Ishikawa (cell line): ENCODE measurements at regions not wholly inside any gene's neighbourhood (a gene's known extent, or its start where the extent isn't known, plus 50 kb on each side); places are given as distances from the start of the nearest gene placed in this dataset.

Experiments
- CEBPB ChIP-seq: IDR thresholded peaks from 2 replicates; pipeline ENCODE4 v1.6.1; 2012
- CREB1 ChIP-seq: IDR thresholded peaks from 2 replicates; pipeline ENCODE4 v1.6.1; 2012; ENCODE audit warnings: low read depth
- EGR1 ChIP-seq: IDR thresholded peaks from 2 replicates; pipeline ENCODE4 v1.6.1; 2012
- EP300 ChIP-seq: IDR thresholded peaks from 2 replicates; pipeline ENCODE4 v1.6.1; 2012; ENCODE audit warnings: borderline replicate concordance
- FOXM1 ChIP-seq: IDR thresholded peaks from 2 replicates; pipeline ENCODE4 v1.6.1; 2012; ENCODE audit warnings: low read depth, borderline replicate concordance
- NFIC ChIP-seq: IDR thresholded peaks from 2 replicates; pipeline ENCODE4 v1.6.1; 2012
- RAD21 ChIP-seq: IDR thresholded peaks from 2 replicates; pipeline ENCODE4 v1.6.1; 2012; ENCODE audit warnings: low read depth
- TAF1 ChIP-seq: IDR thresholded peaks from 2 replicates; pipeline ENCODE4 v1.6.1; 2012; ENCODE audit warnings: low read depth, mild to moderate bottlenecking
- TCF12 ChIP-seq: IDR thresholded peaks from 2 replicates; pipeline ENCODE4 v1.6.1; 2012; ENCODE audit warnings: low read depth
- TEAD4 ChIP-seq: IDR thresholded peaks from 2 replicates; pipeline ENCODE4 v1.6.1; 2012
- YY1 ChIP-seq: IDR thresholded peaks from 2 replicates; pipeline ENCODE4 v1.6.1; 2012; ENCODE audit warnings: low read depth
- ZBTB7A ChIP-seq: IDR thresholded peaks from 2 replicates; pipeline ENCODE4 v1.6.1; 2012; ENCODE audit warnings: low read depth
- TF ChIP-seq, protein P1 (sequence below): IDR thresholded peaks from 2 replicates; pipeline ENCODE4 v1.6.1; 2012
- TF ChIP-seq, protein P2 (sequence below): IDR thresholded peaks from 2 replicates; pipeline ENCODE4 v1.6.1; 2012; ENCODE audit warnings: low read depth, mild to moderate bottlenecking
- TF ChIP-seq, protein P3 (sequence below): IDR thresholded peaks from 2 replicates; pipeline ENCODE4 v1.6.1; 2012

DNA sequence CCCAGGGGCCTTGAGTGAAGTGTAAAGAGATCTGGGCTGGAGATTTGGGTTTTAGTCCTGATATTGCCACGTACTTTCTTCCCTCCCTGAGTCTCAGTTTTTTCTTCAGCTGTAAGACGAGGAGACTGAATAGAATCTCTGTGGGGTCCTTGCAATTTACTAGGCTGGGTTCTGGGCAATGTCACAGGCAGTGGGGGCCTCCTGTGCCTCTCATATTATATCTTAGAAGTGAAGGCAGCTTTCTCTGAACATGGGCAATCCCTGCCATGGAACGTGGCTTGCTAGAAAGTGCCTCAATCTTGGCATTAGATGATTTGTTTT, 62.0 kb upstream of the PTPRJ start:
- TF ChIP-seq CEBPB, result no peak
- TF ChIP-seq CREB1, result no peak
- TF ChIP-seq FOXM1, result no peak
- TF ChIP-seq, protein P1, sequence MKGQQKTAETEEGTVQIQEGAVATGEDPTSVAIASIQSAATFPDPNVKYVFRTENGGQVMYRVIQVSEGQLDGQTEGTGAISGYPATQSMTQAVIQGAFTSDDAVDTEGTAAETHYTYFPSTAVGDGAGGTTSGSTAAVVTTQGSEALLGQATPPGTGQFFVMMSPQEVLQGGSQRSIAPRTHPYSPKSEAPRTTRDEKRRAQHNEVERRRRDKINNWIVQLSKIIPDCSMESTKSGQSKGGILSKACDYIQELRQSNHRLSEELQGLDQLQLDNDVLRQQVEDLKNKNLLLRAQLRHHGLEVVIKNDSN, result no peak
- 0 out of 2 replicates have a peak, but pooled peaks have one; percentile 19 for TF ChIP-seq NFIC
- no peak for TF ChIP-seq TEAD4
- TF ChIP-seq, protein P2, sequence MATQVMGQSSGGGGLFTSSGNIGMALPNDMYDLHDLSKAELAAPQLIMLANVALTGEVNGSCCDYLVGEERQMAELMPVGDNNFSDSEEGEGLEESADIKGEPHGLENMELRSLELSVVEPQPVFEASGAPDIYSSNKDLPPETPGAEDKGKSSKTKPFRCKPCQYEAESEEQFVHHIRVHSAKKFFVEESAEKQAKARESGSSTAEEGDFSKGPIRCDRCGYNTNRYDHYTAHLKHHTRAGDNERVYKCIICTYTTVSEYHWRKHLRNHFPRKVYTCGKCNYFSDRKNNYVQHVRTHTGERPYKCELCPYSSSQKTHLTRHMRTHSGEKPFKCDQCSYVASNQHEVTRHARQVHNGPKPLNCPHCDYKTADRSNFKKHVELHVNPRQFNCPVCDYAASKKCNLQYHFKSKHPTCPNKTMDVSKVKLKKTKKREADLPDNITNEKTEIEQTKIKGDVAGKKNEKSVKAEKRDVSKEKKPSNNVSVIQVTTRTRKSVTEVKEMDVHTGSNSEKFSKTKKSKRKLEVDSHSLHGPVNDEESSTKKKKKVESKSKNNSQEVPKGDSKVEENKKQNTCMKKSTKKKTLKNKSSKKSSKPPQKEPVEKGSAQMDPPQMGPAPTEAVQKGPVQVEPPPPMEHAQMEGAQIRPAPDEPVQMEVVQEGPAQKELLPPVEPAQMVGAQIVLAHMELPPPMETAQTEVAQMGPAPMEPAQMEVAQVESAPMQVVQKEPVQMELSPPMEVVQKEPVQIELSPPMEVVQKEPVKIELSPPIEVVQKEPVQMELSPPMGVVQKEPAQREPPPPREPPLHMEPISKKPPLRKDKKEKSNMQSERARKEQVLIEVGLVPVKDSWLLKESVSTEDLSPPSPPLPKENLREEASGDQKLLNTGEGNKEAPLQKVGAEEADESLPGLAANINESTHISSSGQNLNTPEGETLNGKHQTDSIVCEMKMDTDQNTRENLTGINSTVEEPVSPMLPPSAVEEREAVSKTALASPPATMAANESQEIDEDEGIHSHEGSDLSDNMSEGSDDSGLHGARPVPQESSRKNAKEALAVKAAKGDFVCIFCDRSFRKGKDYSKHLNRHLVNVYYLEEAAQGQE, result no peak
- TF ChIP-seq TAF1, result no peak
- TF ChIP-seq EGR1, result no peak

GRCh38 chr11:47917599-47918369, 62.6 kb upstream of the PTPRJ start:
- TF ChIP-seq TCF12, result no peak
- TF ChIP-seq, protein P1, result peak; percentile 93

DNA sequence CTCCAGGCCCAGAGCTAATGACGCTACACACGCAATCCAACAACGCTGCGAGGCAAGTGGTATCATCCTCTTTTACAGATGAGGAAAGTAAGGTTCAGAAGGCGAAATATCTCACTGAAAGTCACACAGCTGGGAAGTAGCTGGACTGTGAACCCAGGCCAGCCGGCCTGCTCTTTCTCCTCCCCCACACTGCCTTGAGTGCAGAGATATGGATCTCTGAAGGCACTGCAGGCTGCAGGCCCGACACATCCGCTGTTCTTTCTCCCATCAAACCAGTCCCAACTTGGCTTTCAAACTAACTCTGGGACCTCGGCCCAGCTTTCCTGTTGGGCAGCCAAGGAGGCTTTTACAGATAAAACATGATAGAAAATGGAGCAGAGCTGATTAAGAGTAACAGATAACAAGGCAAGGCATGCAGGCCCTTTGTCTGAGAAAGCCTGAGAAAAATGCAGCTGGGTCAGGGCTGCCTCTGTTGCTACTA, 64.0 kb upstream of the PTPRJ start:
- TF ChIP-seq CEBPB (no peak), TEAD4 (no peak), NFIC (no peak), ZBTB7A (no peak), YY1 (no peak), FOXM1 (no peak), TCF12 (no peak), TAF1 (no peak)
- TF ChIP-seq, protein P2, result no peak
- TF ChIP-seq, protein P1, result no peak

DNA sequence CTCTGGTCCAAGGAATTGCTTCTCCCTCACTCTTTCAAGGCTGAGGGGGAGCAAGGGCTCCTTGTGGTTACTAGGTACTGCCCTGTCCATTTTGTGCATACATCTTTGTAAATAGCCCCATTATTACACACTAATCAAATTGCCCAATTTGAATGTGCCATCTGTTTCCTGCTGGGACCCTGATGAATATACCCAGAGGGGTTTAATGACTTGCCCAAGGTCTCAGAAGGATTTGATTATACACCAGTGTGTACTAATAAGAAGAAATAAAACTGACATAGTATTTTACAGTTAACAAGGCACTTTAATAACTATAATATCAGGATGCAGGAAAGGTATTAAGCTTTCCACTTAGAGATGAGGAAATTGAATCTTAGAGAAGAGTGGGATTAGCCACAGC, 64.6 kb upstream of the PTPRJ start:
- TF ChIP-seq RAD21, result no peak
- TF ChIP-seq NFIC, result no peak
- no peak for TF ChIP-seq YY1
- TF ChIP-seq, protein P1, result no peak
- TF ChIP-seq, protein P2, result no peak
- TF ChIP-seq FOXM1, result no peak
- TF ChIP-seq ZBTB7A, result no peak
- TF ChIP-seq, protein P3, sequence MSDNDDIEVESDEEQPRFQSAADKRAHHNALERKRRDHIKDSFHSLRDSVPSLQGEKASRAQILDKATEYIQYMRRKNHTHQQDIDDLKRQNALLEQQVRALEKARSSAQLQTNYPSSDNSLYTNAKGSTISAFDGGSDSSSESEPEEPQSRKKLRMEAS, result no peak
- TF ChIP-seq TCF12, result no peak
- TF ChIP-seq TEAD4, result no peak
- no peak for TF ChIP-seq CREB1
- TF ChIP-seq EGR1, result no peak
- no peak for TF ChIP-seq CEBPB
- TF ChIP-seq EP300, result no peak
- no peak for TF ChIP-seq TAF1
